ENCODE measurements at regions not wholly inside any gene's neighbourhood (a gene's known extent, or its start where the extent isn't known, plus 50 kb on each side); places are given as distances from the start of the nearest gene placed in this dataset.

GRCh38 chr18:30094556-30094955 lies 948.0 kb downstream of the DSC3 start:
- Histone ChIP-seq H3K9me3 (no peaks in the 10 kb centered on the region), H3K27ac (no peak overlapping the region), H3K36me3 (no peaks in the 10 kb centered on the region), H3K4me1 (no peaks in the 10 kb centered on the region), H3K27me3 (no peaks in the 10 kb centered on the region), H3K4me3 (no peak overlapping the region)
- intact Hi-C loops (cut with DNase I): no loop called here
- ATAC-seq (no peak), DNase-seq (no peak)
- no peak for TF ChIP-seq CTCF (IDR thresholded peaks at IDR 0.05)

- no peaks in the 10 kb centered on the region for H3K9me3 ChIP-seq
- DNase-seq (no peak), ATAC-seq (no peak)
Observed at GRCh38 chr18:30093376-30093775, 949.2 kb downstream of the DSC3 start.

GRCh38 chr18:30088238-30089015 lies 954.1 kb downstream of the DSC3 start:
- intact Hi-C loops (cut with DNase I): no loop called here
- DNase-seq: no peak
- no peaks in the 10 kb centered on the region for H3K9me3 ChIP-seq

More at GRCh38 chr18:30093376-30093775, 949.2 kb downstream of the DSC3 start:
- Histone ChIP-seq H3K4me1 (no peaks in the 10 kb centered on the region), H3K27me3 (no peaks in the 10 kb centered on the region), H3K27ac (no peak overlapping the region), H3K36me3 (no peaks in the 10 kb centered on the region), H3K4me3 (no peak overlapping the region)
- TF ChIP-seq CTCF (IDR thresholded peaks at IDR 0.05): no peak
- intact Hi-C loops (cut with DNase I): no loop called here

GRCh38 chr18:30086351-30086750 lies 956.2 kb downstream of the DSC3 start:
- intact Hi-C loops (cut with DNase I): no loop called here
- ATAC-seq (no peak), DNase-seq (no peak)
- TF ChIP-seq CTCF (IDR thresholded peaks at IDR 0.05): no peak
- Histone ChIP-seq H3K9me3 (no peaks in the 10 kb centered on the region), H3K4me3 (no peak overlapping the region), H3K4me1 (no peaks in the 10 kb centered on the region), H3K27ac (no peak overlapping the region), H3K27me3 (no peaks in the 10 kb centered on the region), H3K36me3 (no peaks in the 10 kb centered on the region)

More at GRCh38 chr18:30088238-30089015, 954.1 kb downstream of the DSC3 start:
- Histone ChIP-seq H3K27me3 (no peaks in the 10 kb centered on the region), H3K27ac (no peak overlapping the region), H3K4me1 (no peaks in the 10 kb centered on the region), H3K4me3 (no peak overlapping the region), H3K36me3 (no peaks in the 10 kb centered on the region)
- ATAC-seq: no peak
- no peak for TF ChIP-seq CTCF (IDR thresholded peaks at IDR 0.05)

- intact Hi-C loops (cut with DNase I): no loop called here
- Histone ChIP-seq H3K4me3 (no peak overlapping the region), H3K4me1 (no peaks in the 10 kb centered on the region), H3K27ac (no peak overlapping the region), H3K9me3 (no peaks in the 10 kb centered on the region), H3K27me3 (no peaks in the 10 kb centered on the region), H3K36me3 (no peaks in the 10 kb centered on the region)
- DNase-seq (no peak), ATAC-seq (no peak)
- TF ChIP-seq CTCF (IDR thresholded peaks at IDR 0.05): no peak
Observed at GRCh38 chr18:30081122-30081521, 961.4 kb downstream of the DSC3 start.

Measured in upper lobe of right lung (tissue), 1 donor.